HL-60/S4 (cell line): ENCODE measurements at regions not wholly inside any gene's neighbourhood (a gene's known extent, or its start where the extent isn't known, plus 50 kb on each side); places are given as distances from the start of the nearest gene placed in this dataset.

Source experiments
- in situ Hi-C: fragments of 300-500 bp; cut with MboI; formaldehyde crosslinking; loops from 2 replicates; pipeline ENCODE4 v1.14.3; 2022; ENCODE audit warnings: low sequenced_read_pairs

- in situ Hi-C loops = loop anchor here (25.0 kb wide), 1 partner anchor 240 kb away; no protein-coding TSS in a partner anchor
Observed at GRCh38 chr16:88297178-88297720, 85.5 kb upstream of the ZNF469 start.

GRCh38 chr16:88298181-88298832 lies 84.5 kb upstream of the ZNF469 start:
- in situ Hi-C loops = loop anchor here (25.0 kb wide), 1 partner anchor 239 kb away; no protein-coding TSS in a partner anchor

- in situ Hi-C loops = loop anchor here (25.0 kb wide), 1 partner anchor 238 kb away; no protein-coding TSS in a partner anchor
Observed at GRCh38 chr16:88298833-88299745, 83.7 kb upstream of the ZNF469 start.

DNA sequence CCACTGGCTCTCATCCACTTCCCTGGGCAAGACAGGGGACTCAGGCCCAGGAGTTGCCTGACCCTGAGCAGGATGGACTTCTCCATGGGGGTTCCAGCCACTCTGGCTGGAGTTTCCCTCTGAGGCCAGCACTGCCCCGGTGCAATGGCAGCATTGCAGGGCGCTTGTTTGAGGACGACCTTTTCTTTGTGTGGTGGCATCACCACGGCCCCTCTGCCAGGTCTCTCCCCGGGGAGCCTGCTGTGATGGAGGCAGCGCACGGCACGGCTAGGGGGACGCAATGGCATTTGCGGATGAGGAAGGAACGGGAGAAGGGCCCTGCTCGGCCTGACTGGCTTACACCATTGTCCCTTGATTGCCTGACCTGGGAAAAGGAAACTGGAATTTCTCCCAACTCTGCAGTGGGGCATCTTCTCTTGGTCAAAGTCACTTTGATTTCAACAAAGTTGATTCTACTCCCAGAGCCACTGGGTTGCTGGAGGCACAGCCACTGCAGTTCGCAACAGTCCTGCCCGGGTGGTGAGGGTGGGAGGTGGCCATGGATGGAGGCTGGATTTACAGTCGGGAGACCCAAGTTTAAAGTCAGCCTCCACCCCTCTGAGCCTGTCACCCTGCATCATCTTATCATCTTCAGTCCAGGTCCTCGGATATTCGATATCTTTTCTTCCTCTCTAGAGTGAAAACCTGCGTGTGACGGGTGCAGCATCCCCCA lies 82.9 kb upstream of the ZNF469 start:
- in situ Hi-C loops = loop anchor here (25.0 kb wide), 1 partner anchor 237 kb away; no protein-coding TSS in a partner anchor

GRCh38 chr16:88300463-88300835 lies 82.3 kb upstream of the ZNF469 start:
- in situ Hi-C loops = no loop called here

- in situ Hi-C loops = no loop called here
Observed at GRCh38 chr16:88301431-88301830, 81.3 kb upstream of the ZNF469 start.

DNA sequence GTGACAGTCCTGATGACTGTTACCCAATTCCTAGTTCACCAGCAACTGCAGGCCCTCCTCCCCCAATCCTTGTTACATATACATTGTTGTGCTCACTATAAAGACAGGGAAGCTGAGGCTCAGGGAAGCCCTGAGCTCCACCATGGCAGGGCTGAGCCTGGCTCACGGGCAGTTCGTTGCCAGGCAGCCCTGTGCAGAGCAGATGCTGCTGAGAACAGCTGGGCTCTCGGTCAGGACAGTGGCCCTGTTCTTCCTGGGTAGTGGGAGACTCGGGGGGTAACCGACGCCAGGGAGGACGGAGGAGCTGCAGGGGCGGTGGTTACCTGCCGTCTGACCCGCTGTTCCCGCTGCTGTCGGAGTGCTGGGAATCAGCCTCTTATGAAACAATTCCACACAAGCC lies 80.9 kb upstream of the ZNF469 start:
- in situ Hi-C loops = no loop called here

DNA sequence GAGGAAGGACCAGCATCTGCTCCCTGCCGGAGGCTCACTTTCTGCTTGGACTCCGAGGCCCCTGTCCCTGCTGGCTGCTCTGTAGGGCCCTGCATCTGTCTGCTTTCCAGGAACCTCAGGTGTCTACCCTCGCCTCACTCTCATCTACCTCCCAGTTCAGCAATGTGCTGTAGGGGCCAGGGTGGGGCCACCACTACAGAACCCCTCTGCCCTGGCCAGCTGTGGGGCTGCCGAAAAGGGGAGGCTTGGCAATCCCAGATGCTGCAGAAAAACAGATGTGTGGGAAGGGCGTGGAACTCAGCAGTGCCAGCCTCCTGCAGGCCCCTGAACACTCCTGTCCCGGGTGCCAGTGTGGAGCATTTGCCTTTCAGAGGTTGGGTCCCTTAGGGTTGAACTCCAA lies 80.1 kb upstream of the ZNF469 start:
- in situ Hi-C loops = no loop called here

GRCh38 chr16:88303405-88303804 lies 79.4 kb upstream of the ZNF469 start:
- in situ Hi-C loops = no loop called here

DNA sequence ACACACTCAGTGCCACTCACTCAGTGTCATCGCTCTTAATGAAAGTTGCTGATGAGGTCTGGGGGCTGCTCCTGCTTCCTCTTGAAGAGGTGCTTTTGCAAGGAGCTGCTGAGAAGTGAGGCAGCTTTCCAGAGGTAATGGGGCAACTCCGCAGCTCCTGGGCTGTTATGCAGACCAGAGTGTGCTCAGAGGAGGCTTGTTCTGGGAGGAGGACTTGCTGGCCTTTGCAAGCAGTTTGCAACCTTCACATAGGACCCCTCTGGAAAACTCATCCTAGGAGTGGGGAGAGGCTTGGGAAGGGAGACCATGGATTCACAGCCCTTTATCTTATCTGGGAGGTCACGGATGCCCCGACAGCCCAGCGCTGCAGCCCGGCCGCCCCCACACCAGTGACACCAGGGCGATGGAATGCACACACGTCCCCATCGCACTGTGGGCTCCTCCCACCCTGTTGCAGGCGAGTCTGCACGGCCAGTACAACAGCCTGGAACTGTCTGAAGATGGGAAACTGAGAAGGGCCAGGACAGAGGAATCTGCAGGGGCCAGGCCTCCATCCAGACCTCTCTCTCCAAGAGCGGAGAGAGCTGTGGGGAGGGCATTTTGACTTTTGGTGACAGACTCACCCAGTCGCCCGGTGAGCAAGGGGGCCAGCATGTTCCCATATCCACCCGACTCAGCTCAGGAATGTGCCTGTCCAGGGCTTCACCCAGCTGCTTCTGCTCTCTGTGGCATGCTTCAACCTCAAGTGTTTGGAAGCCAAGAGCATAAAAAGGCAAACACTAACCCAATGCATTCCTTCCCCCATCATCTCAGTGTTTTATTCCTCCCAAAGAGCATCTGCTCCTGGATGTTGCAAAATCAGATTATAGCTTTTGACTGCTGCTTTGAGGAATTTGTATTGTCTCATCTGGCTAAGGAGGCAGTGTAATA lies 78.6 kb upstream of the ZNF469 start:
- in situ Hi-C loops = no loop called here

GRCh38 chr16:88305176-88305575 lies 77.6 kb upstream of the ZNF469 start:
- in situ Hi-C loops = no loop called here

- in situ Hi-C loops = no loop called here
Observed at GRCh38 chr16:88306411-88306810, 76.3 kb upstream of the ZNF469 start.

GRCh38 chr16:88306860-88307545 lies 75.8 kb upstream of the ZNF469 start:
- in situ Hi-C loops = no loop called here

GRCh38 chr16:88308441-88309173 lies 74.2 kb upstream of the ZNF469 start:
- in situ Hi-C loops = no loop called here

GRCh38 chr16:88309174-88309907 lies 73.4 kb upstream of the ZNF469 start:
- in situ Hi-C loops = no loop called here

GRCh38 chr16:88309908-88310265 lies 72.9 kb upstream of the ZNF469 start:
- in situ Hi-C loops = no loop called here

GRCh38 chr16:88310796-88311605 lies 71.8 kb upstream of the ZNF469 start:
- in situ Hi-C loops = no loop called here
